ENCODE measurements at regions not wholly inside any gene's neighbourhood (a gene's known extent, or its start where the extent isn't known, plus 50 kb on each side); places are given as distances from the start of the nearest gene placed in this dataset.

GRCh38 chr9:107755246-107755645 lies 265.7 kb upstream of the KLF4 start (continued):
- TF ChIP-seq, protein P1, sequence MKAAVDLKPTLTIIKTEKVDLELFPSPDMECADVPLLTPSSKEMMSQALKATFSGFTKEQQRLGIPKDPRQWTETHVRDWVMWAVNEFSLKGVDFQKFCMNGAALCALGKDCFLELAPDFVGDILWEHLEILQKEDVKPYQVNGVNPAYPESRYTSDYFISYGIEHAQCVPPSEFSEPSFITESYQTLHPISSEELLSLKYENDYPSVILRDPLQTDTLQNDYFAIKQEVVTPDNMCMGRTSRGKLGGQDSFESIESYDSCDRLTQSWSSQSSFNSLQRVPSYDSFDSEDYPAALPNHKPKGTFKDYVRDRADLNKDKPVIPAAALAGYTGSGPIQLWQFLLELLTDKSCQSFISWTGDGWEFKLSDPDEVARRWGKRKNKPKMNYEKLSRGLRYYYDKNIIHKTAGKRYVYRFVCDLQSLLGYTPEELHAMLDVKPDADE (IDR thresholded peaks at IDR 0.05) = no peak
- no peak for TF ChIP-seq POLR2AphosphoS5 (IDR thresholded peaks at IDR 0.05; ENCODE audit: low read depth)
- no peak for TF ChIP-seq ZNF114 (CRISPR knock-in tag; IDR thresholded peaks at IDR 0.05)
- no peak for TF ChIP-seq EZH2 (IDR thresholded peaks at IDR 0.05; ENCODE audit: low read depth, unreplicated experiment)
- TF ChIP-seq, protein P2, sequence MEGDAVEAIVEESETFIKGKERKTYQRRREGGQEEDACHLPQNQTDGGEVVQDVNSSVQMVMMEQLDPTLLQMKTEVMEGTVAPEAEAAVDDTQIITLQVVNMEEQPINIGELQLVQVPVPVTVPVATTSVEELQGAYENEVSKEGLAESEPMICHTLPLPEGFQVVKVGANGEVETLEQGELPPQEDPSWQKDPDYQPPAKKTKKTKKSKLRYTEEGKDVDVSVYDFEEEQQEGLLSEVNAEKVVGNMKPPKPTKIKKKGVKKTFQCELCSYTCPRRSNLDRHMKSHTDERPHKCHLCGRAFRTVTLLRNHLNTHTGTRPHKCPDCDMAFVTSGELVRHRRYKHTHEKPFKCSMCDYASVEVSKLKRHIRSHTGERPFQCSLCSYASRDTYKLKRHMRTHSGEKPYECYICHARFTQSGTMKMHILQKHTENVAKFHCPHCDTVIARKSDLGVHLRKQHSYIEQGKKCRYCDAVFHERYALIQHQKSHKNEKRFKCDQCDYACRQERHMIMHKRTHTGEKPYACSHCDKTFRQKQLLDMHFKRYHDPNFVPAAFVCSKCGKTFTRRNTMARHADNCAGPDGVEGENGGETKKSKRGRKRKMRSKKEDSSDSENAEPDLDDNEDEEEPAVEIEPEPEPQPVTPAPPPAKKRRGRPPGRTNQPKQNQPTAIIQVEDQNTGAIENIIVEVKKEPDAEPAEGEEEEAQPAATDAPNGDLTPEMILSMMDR (conservative IDR thresholded peaks at IDR 0.05; ENCODE audit: low read depth in 2 of 2) = no peak

DNA sequence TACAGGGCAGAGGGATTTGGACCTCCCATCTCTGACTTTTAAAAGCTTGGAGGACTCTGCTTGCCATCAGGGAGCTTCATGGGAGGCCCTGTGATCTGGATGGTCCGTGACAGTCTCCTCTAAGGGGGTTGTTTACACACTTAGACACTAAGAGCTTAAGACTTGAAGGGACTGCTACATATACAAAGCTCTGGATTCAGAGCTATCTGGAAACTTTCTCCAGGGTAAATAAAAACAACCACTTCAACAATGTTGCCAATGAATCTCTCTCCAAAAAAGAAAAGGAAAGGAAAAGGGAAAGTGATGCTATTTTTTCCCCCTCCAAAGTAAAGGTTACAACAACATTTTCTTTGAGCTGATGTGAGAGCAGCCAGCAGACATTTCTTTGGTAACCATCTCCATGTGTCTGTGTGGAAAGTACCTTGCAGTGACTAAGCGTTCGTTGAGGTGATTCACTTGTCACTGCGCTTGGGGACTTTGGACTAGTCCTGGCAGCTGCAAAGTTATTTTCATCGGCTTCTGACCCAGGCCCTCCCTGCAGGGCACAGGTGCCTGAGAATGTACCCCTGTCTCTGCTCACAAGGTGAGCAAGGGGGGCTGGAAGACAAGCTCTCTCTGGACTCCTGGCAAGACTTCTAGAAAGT lies 262.1 kb upstream of the KLF4 start:
- H3K4me3 ChIP-seq = no peak overlapping the region
- H3K79me2 ChIP-seq (replicated peaks; ENCODE audit: insufficient read depth) = no peaks in the 10 kb centered on the region
- no peaks in the 10 kb centered on the region for H4K20me1 ChIP-seq (replicated peaks; ENCODE audit: insufficient read depth)
- no peaks in the 10 kb centered on the region for H3K9me3 Mint-ChIP-seq
- no peak overlapping the region; the same call in 1 of the 2 replicates for H2AFZ ChIP-seq
- H3K27me3 Mint-ChIP-seq (ENCODE audit: insufficient read depth, low read depth, poor library complexity) = peaks cover 6% of the 10 kb centered on the region
- no peaks in the 10 kb centered on the region for H3K27me3 ChIP-seq (ENCODE audit: insufficient read depth)
- no peak overlapping the region for H3K4me3 Mint-ChIP-seq
- H3K36me3 ChIP-seq (ENCODE audit: insufficient read depth) = no peaks in the 10 kb centered on the region
- ATAC-seq (no peak), DNase-seq (ENCODE audit: low spot score) (peak; percentile 4)
- H3K27ac ChIP-seq (ENCODE audit: low read depth) = peak overlapping the region; percentile 88
- H3K4me2 ChIP-seq = no peak overlapping the region
- no peaks in the 10 kb centered on the region; the same call in 1 of the 2 replicates for H3F3A ChIP-seq (replicated peaks; ENCODE audit: low read depth)
- peaks cover 30% of the 10 kb centered on the region for H3K4me1 ChIP-seq (ENCODE audit: insufficient read depth)
- H3K4me1 Mint-ChIP-seq = peaks cover 20% of the 10 kb centered on the region
- H3K36me3 Mint-ChIP-seq (ENCODE audit: low read depth) = no peaks in the 10 kb centered on the region
- H3K9me2 ChIP-seq (ENCODE audit: insufficient read depth) = peaks cover 12% of the 10 kb centered on the region
- no peak overlapping the region for H3K27ac Mint-ChIP-seq
- TF ChIP-seq JUNB (IDR thresholded peaks at IDR 0.05; ENCODE audit: unreplicated experiment) = no peak
- TF ChIP-seq, protein P3, sequence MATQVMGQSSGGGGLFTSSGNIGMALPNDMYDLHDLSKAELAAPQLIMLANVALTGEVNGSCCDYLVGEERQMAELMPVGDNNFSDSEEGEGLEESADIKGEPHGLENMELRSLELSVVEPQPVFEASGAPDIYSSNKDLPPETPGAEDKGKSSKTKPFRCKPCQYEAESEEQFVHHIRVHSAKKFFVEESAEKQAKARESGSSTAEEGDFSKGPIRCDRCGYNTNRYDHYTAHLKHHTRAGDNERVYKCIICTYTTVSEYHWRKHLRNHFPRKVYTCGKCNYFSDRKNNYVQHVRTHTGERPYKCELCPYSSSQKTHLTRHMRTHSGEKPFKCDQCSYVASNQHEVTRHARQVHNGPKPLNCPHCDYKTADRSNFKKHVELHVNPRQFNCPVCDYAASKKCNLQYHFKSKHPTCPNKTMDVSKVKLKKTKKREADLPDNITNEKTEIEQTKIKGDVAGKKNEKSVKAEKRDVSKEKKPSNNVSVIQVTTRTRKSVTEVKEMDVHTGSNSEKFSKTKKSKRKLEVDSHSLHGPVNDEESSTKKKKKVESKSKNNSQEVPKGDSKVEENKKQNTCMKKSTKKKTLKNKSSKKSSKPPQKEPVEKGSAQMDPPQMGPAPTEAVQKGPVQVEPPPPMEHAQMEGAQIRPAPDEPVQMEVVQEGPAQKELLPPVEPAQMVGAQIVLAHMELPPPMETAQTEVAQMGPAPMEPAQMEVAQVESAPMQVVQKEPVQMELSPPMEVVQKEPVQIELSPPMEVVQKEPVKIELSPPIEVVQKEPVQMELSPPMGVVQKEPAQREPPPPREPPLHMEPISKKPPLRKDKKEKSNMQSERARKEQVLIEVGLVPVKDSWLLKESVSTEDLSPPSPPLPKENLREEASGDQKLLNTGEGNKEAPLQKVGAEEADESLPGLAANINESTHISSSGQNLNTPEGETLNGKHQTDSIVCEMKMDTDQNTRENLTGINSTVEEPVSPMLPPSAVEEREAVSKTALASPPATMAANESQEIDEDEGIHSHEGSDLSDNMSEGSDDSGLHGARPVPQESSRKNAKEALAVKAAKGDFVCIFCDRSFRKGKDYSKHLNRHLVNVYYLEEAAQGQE (IDR thresholded peaks at IDR 0.05; ENCODE audit: unreplicated experiment) = no peak
- no peak for TF ChIP-seq EZH2 (IDR thresholded peaks at IDR 0.05; ENCODE audit: low read depth, unreplicated experiment)
- TF ChIP-seq, protein P1 (IDR thresholded peaks at IDR 0.05) = no peak
- TF ChIP-seq STAT1 (IDR thresholded peaks at IDR 0.05; ENCODE audit: unreplicated experiment) = no peak
- no peak for TF ChIP-seq NANOG (IDR thresholded peaks at IDR 0.05; ENCODE audit: borderline replicate concordance)
- TF ChIP-seq, protein P2 (conservative IDR thresholded peaks at IDR 0.05; ENCODE audit: low read depth in 2 of 2) = no peak
- no peak for TF ChIP-seq EZH2phosphoT487 (IDR thresholded peaks at IDR 0.05; ENCODE audit: unreplicated experiment)
- no peak for TF ChIP-seq CREB1 (CRISPR knock-in tag; IDR thresholded peaks at IDR 0.05; ENCODE audit: low read depth)

All from GM23338 (cell line).